ENCODE measurements at regions not wholly inside any gene's neighbourhood (a gene's known extent, or its start where the extent isn't known, plus 50 kb on each side); places are given as distances from the start of the nearest gene placed in this dataset.
"Not testable (repeated sequence)": the region's sequence is repeated elsewhere in the genome, so short reads cannot be mapped to it uniquely, and the experiment has no call there.

DNA sequence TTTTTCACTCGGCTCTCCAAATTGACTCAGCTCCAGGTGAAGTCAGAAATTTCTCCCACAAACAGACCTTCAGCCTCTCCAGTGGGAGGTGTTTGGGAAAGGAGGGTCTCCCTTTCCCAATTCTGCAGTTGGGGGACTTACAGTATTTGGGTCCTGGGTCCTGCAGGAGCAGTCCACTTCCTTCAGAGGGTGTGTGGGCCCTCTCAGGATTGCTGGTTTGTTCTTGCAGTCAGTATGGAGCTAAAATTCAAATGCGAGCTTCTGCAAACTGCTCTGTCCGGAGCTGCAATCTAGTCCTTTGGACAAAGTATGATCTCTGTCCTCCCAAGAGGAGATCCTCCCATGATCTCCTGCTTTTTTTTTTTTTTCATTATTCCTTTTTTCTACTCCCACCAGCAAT, 87.9 kb upstream of the MSTN start:
- TF ChIP-seq, protein P1, sequence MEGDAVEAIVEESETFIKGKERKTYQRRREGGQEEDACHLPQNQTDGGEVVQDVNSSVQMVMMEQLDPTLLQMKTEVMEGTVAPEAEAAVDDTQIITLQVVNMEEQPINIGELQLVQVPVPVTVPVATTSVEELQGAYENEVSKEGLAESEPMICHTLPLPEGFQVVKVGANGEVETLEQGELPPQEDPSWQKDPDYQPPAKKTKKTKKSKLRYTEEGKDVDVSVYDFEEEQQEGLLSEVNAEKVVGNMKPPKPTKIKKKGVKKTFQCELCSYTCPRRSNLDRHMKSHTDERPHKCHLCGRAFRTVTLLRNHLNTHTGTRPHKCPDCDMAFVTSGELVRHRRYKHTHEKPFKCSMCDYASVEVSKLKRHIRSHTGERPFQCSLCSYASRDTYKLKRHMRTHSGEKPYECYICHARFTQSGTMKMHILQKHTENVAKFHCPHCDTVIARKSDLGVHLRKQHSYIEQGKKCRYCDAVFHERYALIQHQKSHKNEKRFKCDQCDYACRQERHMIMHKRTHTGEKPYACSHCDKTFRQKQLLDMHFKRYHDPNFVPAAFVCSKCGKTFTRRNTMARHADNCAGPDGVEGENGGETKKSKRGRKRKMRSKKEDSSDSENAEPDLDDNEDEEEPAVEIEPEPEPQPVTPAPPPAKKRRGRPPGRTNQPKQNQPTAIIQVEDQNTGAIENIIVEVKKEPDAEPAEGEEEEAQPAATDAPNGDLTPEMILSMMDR (IDR thresholded peaks at IDR 0.05; ENCODE audit: low read length) = no peak
- no peak for TF ChIP-seq EZH2 (IDR thresholded peaks at IDR 0.05; ENCODE audit: borderline replicate concordance, low read length)
- no peaks in the 10 kb centered on the region for H3K4me1 ChIP-seq (ENCODE audit: insufficient read depth, low read length, severe bottlenecking)
- no peaks in the 10 kb centered on the region for H4K20me1 ChIP-seq (ENCODE audit: insufficient read depth, low read length)
- H3F3A ChIP-seq (ENCODE audit: insufficient read depth, low read length) = no peaks in the 10 kb centered on the region
- no peaks in the 10 kb centered on the region for H3K9me3 ChIP-seq (ENCODE audit: low read length)
- H2AFZ ChIP-seq (ENCODE audit: low read length) = no peak overlapping the region
- H3K27me3 ChIP-seq (ENCODE audit: insufficient read depth, low read length) = no peaks in the 10 kb centered on the region
- H3K9me2 ChIP-seq (ENCODE audit: low read depth, low read length) = no peaks in the 10 kb centered on the region
- H3K4me3 ChIP-seq (ENCODE audit: low read depth, low read length, poor library complexity, severe bottlenecking) = no peak overlapping the region
- H3K36me3 ChIP-seq (ENCODE audit: insufficient read depth, low read length) = no peaks in the 10 kb centered on the region
- H3K27ac ChIP-seq (ENCODE audit: low read depth, low read length, poor library complexity, severe bottlenecking) = no peak overlapping the region
- H3K79me2 ChIP-seq (ENCODE audit: insufficient read depth, low read length) = no peaks in the 10 kb centered on the region
- no peak overlapping the region for H3K4me2 ChIP-seq (ENCODE audit: low read length)
- H3K9ac ChIP-seq (ENCODE audit: low read length) = no peak overlapping the region

DNA sequence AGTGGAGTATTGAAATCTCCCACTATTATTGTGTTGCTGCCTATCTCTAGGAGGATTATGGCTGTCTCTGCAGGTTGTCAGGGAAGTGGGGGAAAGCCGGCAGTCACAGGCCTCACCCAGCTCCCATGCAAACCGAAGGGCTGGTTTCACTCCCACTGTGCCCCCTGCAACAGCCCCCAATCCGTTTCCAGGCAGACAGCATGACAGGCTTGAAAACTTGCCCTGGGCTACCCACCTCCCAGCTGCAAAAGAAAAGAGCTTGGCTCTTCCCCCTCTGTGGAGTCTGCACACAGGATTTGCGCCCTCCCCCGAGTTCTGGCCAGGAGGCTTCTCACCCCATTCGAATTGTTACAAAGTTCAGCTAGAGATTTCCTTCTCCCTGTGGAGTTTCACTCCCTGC, 87.4 kb upstream of the MSTN start:
- Histone ChIP-seq H3K79me2 (ENCODE audit: insufficient read depth, low read length) (no peaks in the 10 kb centered on the region), H3K9me3 (ENCODE audit: low read length) (no peaks in the 10 kb centered on the region), H3K36me3 (ENCODE audit: insufficient read depth, low read length) (no peaks in the 10 kb centered on the region), H3F3A (ENCODE audit: insufficient read depth, low read length) (no peaks in the 10 kb centered on the region), H4K20me1 (ENCODE audit: insufficient read depth, low read length) (no peaks in the 10 kb centered on the region), H2AFZ (ENCODE audit: low read length) (no peak overlapping the region), H3K27me3 (ENCODE audit: insufficient read depth, low read length) (no peaks in the 10 kb centered on the region), H3K9me2 (ENCODE audit: low read depth, low read length) (no peaks in the 10 kb centered on the region), H3K4me3 (ENCODE audit: low read depth, low read length, poor library complexity, severe bottlenecking) (no peak overlapping the region), H3K4me2 (ENCODE audit: low read length) (no peak overlapping the region), H3K27ac (ENCODE audit: low read depth, low read length, poor library complexity, severe bottlenecking) (no peak overlapping the region), H3K9ac (ENCODE audit: low read length) (no peak overlapping the region), H3K4me1 (ENCODE audit: insufficient read depth, low read length, severe bottlenecking) (no peaks in the 10 kb centered on the region)
- no peak for TF ChIP-seq EZH2 (IDR thresholded peaks at IDR 0.05; ENCODE audit: borderline replicate concordance, low read length)

DNA sequence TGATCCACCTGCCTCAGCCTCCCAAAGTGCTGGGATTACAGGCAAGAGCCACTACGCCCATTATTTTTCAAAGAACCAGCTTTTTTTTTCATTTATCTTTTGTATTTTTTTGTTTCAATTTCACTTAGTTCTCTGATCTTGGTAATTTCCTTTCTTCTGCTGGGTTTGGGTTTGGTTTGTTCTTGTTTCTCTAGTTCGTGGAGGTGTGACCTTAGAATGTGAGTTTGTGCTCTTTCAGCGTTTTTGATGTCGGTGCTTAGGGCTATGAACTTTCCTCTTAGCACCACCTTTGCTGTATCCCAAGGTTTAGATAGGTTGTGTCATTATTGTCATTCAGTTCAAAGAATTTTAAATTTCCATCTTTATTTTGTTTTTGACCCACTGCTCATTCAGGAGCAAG, 86.7 kb upstream of the MSTN start:
- Histone ChIP-seq H3K27ac (ENCODE audit: low read depth, low read length, poor library complexity, severe bottlenecking) (no peak overlapping the region), H2AFZ (ENCODE audit: low read length) (no peak overlapping the region), H3K36me3 (ENCODE audit: insufficient read depth, low read length) (no peaks in the 10 kb centered on the region), H4K20me1 (ENCODE audit: insufficient read depth, low read length) (no peaks in the 10 kb centered on the region), H3K9me2 (ENCODE audit: low read depth, low read length) (no peaks in the 10 kb centered on the region), H3K79me2 (ENCODE audit: insufficient read depth, low read length) (no peaks in the 10 kb centered on the region), H3F3A (ENCODE audit: insufficient read depth, low read length) (no peaks in the 10 kb centered on the region), H3K9ac (ENCODE audit: low read length) (no peak overlapping the region), H3K9me3 (ENCODE audit: low read length) (no peaks in the 10 kb centered on the region), H3K4me3 (ENCODE audit: low read depth, low read length, poor library complexity, severe bottlenecking) (no peak overlapping the region), H3K4me1 (ENCODE audit: insufficient read depth, low read length, severe bottlenecking) (no peaks in the 10 kb centered on the region), H3K27me3 (ENCODE audit: insufficient read depth, low read length) (no peaks in the 10 kb centered on the region), H3K4me2 (ENCODE audit: low read length) (no peak overlapping the region)
- no peak for TF ChIP-seq EZH2 (IDR thresholded peaks at IDR 0.05; ENCODE audit: borderline replicate concordance, low read length)
- TF ChIP-seq, protein P1 (IDR thresholded peaks at IDR 0.05; ENCODE audit: low read length) = no peak

DNA sequence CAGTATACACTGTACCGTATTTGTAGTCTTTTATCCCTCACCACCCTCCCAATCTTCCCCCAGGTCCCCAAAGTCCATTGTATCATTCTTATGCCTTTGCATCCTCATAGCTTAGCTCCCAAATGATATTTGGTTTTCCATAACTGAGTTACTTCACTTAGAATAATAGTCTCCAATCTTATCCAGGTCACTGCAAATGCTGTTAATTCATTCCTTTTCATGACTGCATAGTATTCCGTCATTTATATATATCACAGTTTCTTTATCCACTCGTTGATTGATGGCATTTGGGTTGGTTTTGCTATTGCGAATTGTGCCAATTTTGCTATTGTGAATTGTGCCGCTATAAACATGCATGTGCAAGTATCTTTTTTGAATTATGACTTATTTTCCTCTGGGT, 83.6 kb upstream of the MSTN start:
- not testable (repeated sequence) for H3K9me3 ChIP-seq (ENCODE audit: low read length); H3K9ac ChIP-seq (ENCODE audit: low read length); H3K36me3 ChIP-seq (ENCODE audit: insufficient read depth, low read length); H3K27me3 ChIP-seq (ENCODE audit: insufficient read depth, low read length); H3F3A ChIP-seq (ENCODE audit: insufficient read depth, low read length); H3K9me2 ChIP-seq (ENCODE audit: low read depth, low read length); H2AFZ ChIP-seq (ENCODE audit: low read length); H3K4me2 ChIP-seq (ENCODE audit: low read length); H3K27ac ChIP-seq (ENCODE audit: low read depth, low read length, poor library complexity, severe bottlenecking); H3K79me2 ChIP-seq (ENCODE audit: insufficient read depth, low read length); H4K20me1 ChIP-seq (ENCODE audit: insufficient read depth, low read length); H3K4me3 ChIP-seq (ENCODE audit: low read depth, low read length, poor library complexity, severe bottlenecking); H3K4me1 ChIP-seq (ENCODE audit: insufficient read depth, low read length, severe bottlenecking)

DNA sequence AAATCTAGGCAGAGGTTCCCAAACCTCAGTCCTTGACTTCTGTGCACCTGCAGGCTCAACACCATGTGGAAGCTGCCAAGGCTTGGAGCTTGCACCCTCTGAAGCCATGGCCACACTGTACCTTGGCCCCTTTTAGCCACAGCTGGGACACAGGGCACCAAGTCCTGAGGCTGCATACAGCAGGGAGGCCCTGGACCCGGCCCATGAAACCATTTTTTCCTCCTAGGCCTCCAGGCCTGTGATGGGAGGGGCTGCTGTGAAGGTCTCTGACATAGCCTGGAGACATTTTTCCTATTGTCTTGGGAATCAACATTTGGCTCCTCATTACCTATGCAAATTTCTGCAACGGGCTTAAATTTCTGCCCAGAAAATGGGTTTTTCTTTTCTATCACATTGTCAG, 77.9 kb upstream of the MSTN start:
- H3K9ac ChIP-seq (ENCODE audit: low read length); H3K79me2 ChIP-seq (ENCODE audit: insufficient read depth, low read length); H3K9me3 ChIP-seq (ENCODE audit: low read length): not testable (repeated sequence)

More for the DNA sequence above, 77.9 kb upstream of the MSTN start:
- not testable (repeated sequence) for H3K27me3 ChIP-seq (ENCODE audit: insufficient read depth, low read length); H3K9me2 ChIP-seq (ENCODE audit: low read depth, low read length); H3K4me3 ChIP-seq (ENCODE audit: low read depth, low read length, poor library complexity, severe bottlenecking); H3K4me1 ChIP-seq (ENCODE audit: insufficient read depth, low read length, severe bottlenecking); H3F3A ChIP-seq (ENCODE audit: insufficient read depth, low read length); H3K36me3 ChIP-seq (ENCODE audit: insufficient read depth, low read length); H3K4me2 ChIP-seq (ENCODE audit: low read length); H2AFZ ChIP-seq (ENCODE audit: low read length); H4K20me1 ChIP-seq (ENCODE audit: insufficient read depth, low read length); H3K27ac ChIP-seq (ENCODE audit: low read depth, low read length, poor library complexity, severe bottlenecking)

All from OCI-LY1 (cell line).